Testis (tissue), 2 donors: ENCODE measurements at regions not wholly inside any gene's neighbourhood (a gene's known extent, or its start where the extent isn't known, plus 50 kb on each side); places are given as distances from the start of the nearest gene placed in this dataset.

Experiments used
- CTCF ChIP-seq, 3 experiments: fragments of 450-650 bp in 2 of 3; fragments of 200-600 bp in 1 of 3; sonication (generic) in 1 of 3; IDR thresholded peaks; one replicate each; pipeline ENCODE4 v1.5.1; 2016 to 2019; ENCODE audit warnings: antibody characterized with exemption in 3 of 3, mild to moderate bottlenecking in 2 of 3, moderate library complexity in 1 of 3
- POLR2A ChIP-seq: fragments of 450-650 bp; IDR thresholded peaks from one replicate; pipeline ENCODE4 v1.6.1; 2017; ENCODE audit warnings: antibody characterized with exemption, mild to moderate bottlenecking, moderate library complexity

GRCh38 chr22:45061332-45061731, 51.5 kb upstream of the PHF21B start:
- TF ChIP-seq CTCF (IDR thresholded peaks at IDR 0.05) (no peak), POLR2A (no peak)
